HUDEP-2 (cell line): ENCODE measurements at regions not wholly inside any gene's neighbourhood (a gene's known extent, or its start where the extent isn't known, plus 50 kb on each side); places are given as distances from the start of the nearest gene placed in this dataset.

ENCODE experiments used
- DNase-seq, 76 experiments: peaks; one replicate each; lab custom pipeline; 2025; ENCODE audit not compliant: unreplicated experiment in 76 of 76; lab: John Stamatoyannopoulos, UW

DNA sequence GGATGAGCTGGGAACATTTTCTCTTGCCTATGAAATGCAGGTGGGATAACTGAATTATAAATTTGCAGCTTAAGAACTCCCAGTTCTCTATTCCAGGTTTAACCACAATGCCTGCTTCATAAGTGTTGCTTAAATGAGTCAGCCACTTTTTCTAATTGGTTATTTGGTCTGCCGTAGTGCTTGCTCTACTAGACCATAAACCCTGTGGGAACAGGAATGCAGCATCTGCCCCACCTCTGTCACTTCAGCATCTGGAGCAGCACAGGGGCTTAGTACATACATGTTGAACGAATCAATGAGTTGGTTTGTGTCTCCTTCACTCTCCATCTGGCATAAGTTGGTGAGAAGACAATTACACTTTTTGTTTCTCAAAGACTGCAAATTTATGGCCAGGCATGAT lies 95.2 kb upstream of the PTER start:
- DNase-seq = no peak

DNA sequence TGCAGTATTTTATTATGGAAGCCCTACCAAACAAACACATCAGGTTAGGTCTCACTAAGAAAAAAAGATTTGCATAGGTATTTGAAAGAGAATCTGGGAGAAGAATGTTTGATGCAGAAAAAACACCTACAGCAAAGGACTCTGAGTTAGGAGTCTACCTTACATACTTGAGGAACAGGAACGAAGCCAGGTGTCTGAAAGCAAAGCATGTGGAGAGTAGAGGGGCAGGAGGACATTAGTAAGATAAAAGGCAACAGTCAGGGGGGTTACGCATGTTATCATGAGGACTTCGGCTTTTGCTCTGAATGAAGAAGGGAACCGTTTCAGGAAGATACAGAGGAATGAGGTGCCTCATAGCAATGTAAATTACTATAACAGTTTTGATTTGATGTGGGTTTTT lies 87.9 kb upstream of the PTER start:
- DNase-seq = no peak

DNA sequence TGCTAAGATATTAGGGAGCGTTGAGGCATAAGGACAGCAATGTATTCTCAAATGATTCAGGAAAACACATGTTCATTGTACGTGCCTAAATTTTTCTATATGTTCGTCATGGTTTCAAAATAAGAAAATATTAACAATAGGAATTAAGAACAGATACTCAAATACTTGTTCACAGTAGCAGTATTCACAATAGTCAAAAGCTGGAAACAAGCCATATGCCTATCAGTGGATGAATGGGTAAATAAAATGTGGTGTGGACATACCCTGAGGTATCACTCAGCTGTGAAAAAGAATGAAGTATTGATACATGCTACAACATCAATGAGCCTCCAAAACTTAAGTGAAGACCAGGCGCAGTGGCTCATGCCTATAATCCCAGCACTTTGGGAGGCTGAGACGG lies 84.7 kb upstream of the PTER start:
- DNase-seq = no peak

DNA sequence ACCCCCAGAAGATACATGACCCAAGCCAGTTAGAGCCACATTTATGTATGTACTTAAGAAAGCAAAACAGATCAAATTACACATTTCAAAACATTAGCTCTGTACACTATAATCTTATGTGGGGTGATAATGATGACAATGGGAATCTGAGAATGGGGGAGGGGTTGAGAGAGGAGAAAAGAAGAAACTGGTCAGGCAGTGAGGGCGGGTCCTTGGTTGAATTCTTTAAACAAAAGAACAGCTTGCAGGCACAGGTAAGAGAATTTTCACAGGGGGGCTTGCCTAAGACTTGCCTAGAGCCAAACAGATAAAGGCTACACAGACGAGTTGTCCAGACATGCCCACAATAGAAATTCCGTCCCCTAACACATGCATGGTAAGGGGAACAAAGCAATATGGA lies 76.8 kb upstream of the PTER start:
- no peak for DNase-seq

DNA sequence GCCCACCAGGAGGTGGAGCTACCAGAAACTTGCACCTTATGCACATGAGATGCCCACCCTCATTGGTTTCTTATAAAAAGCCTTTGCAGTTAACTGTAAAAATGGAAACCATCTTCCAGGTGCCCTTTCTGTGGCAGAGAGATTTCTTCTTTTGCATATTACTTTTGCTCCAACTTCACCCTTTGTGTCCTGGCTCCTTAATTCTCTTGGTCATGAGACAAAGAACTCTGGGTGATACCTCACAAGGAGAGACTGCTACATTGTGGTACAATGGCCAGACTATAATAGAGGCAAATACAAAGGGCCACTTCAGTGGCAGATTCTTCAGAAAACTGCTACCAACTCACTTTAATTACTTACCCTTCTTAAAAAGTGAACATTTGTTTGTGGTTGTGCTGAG lies 76.4 kb upstream of the PTER start:
- DNase-seq = no peak

DNA sequence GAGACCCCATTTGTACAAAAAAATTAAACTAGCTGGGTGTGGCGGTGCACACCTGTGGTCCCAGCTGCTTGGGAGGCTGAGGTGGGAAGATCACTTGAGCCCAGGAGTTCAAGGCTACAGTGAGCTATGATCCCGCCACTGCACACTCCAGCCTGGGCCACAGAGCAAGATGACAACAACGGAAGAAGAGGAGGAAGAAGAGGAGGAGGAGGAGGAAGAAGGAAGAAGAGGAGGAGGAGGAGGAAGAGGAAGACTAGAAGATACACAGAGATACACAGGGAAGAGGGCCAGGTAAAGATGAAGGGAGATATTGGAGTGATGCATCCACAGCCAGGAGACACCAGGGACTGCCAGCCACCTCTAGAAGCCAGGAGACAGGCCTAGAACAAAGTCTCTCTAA lies 75.7 kb upstream of the PTER start:
- no peak for DNase-seq

DNA sequence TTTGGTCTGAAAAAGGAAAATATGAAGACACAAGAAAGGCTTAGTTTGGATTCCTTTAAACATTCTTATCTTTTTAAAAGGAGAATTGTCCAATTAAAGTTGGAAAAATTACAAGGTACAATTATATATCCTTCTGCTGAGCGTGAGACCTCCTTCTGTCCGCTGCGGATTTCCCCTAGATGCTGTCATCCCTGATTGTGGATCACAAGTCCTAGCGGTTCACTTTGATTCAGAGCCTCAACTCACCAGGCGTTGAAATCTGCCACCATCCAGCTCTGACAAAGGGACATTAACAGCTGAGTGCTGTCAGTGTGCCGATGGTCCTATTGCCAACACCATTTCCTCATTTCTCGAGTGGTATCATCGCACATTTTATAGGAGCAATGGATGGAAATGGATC lies 73.1 kb upstream of the PTER start:
- no peak for DNase-seq

DNA sequence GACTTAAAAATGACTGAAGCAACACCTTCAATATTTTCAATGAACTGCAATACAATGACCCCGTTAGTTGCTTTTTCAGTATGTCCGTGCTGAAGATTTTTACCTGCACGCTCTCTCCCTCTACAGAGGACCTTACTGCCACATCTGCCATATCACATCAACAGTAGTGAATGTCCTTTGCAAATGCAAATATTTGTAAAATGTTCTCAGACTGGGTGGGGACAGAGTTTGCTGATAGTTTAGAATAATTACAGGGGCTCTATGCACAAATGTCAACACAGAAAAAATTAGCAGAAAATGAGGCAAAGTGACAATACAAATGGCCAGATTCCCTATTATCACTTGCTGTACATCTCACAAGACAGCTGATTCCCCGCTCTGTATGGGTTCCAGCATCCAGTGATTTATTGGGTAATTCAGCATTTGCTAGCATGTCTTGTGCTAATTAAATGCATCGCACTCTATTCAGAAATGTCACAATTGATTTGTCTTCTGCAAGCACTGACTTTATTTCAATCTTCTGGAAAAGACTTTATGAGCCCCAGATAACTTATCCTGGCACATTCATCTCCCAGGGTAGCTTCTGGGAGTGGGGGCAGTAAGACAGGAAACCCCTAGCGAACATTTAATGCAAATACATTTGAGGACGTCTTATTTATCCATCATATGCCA lies 69.1 kb upstream of the PTER start:
- no peak for DNase-seq

DNA sequence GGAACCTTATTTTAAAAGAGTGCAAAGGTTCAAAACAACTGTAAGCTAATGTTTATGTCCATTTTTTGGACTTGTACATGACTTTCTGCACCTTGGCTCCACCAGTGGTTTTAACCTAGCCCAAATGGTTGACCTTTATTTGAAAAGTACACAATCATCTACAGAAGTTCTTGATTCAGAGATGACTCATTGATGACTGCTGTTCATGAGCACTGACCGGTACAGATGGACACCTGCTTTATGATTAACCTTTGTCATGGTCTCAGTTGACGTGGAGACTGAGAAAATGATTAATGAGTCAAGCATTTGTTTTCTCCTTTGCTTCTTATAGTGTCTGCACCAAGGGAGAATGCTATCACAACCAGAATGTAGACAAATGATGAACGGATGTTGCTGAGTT lies 55.7 kb upstream of the PTER start:
- DNase-seq = no peak

DNA sequence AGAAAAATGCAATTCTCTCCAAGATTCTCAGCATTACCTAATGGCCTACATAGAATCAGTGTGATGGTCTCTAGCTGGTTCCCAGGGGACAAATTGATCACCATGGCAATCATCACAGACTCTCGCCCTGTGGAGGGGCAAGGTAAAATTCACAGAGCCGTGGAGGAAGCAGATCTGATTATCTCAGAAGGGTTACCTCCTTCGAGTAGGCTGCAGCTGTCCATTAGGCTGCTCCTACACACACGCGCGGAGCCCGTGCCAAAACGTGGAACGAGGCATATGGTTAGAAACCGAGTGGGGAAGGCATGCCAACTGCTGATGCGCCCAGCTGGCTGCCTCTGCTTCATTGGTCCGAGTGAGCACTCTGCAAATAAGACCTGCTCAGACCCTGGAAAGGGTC lies 52.8 kb upstream of the PTER start:
- DNase-seq = no peak

DNA sequence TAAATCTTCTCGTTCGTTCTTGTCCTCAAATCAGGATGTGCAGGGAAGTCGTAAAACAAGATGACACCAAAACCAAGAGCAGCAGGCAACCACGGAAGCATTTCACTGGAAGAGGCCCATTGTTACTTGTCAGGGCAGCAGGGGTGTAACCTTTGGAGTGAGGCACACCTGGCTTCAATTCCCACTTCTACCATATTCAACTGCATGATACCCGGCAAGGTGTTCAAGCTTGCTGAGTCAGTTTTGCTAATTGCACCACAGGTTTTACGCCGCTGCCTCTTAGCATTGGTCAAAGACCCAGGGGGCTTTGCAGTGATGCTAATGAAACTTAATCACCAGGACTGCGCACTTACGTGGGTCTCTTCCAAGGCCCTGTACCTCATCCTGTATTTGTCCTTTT lies 50.0 kb upstream of the PTER start:
- DNase-seq = no peak
